ENCODE measurements at regions not wholly inside any gene's neighbourhood (a gene's known extent, or its start where the extent isn't known, plus 50 kb on each side); places are given as distances from the start of the nearest gene placed in this dataset.

DNA sequence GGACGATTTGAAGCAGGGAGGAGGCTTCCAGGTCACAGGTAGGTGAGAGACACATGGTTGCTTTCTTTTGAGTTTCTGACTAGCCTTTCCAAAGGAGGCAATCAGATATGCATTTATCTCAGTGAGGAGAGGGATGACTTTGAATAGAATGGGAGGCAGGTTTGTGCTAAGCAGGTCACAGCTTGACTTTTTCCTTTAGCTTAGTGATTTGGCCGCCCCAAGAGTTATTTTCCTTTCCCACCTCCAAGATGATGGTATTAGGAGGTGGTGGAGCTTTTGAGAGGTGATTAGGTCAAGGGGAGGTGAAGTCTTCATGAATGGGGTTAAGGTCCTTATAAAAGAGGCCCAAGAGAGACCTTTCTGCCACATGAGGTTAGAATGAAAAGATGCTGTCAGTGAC, 443.7 kb downstream of the TYW1 start:
- no peaks in the 10 kb centered on the region for H3K4me1 ChIP-seq (ENCODE audit: insufficient read depth, low read length)
- no peaks in the 10 kb centered on the region for H3K79me2 ChIP-seq (ENCODE audit: insufficient read depth, low read length)
- no peaks in the 10 kb centered on the region for H3K27me3 ChIP-seq (ENCODE audit: insufficient read depth, low read length, poor library complexity)
- DNase-seq (no peak), ATAC-seq (ENCODE audit: insufficient read depth, low read depth) (no peak)
- TF ChIP-seq EZH2 (IDR thresholded peaks at IDR 0.05; ENCODE audit: borderline replicate concordance, low read depth, low read length, severe bottlenecking) = no peak
- TF ChIP-seq, protein P1, sequence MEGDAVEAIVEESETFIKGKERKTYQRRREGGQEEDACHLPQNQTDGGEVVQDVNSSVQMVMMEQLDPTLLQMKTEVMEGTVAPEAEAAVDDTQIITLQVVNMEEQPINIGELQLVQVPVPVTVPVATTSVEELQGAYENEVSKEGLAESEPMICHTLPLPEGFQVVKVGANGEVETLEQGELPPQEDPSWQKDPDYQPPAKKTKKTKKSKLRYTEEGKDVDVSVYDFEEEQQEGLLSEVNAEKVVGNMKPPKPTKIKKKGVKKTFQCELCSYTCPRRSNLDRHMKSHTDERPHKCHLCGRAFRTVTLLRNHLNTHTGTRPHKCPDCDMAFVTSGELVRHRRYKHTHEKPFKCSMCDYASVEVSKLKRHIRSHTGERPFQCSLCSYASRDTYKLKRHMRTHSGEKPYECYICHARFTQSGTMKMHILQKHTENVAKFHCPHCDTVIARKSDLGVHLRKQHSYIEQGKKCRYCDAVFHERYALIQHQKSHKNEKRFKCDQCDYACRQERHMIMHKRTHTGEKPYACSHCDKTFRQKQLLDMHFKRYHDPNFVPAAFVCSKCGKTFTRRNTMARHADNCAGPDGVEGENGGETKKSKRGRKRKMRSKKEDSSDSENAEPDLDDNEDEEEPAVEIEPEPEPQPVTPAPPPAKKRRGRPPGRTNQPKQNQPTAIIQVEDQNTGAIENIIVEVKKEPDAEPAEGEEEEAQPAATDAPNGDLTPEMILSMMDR (IDR thresholded peaks at IDR 0.05; ENCODE audit: borderline replicate concordance, extremely low read depth, low read length, poor library complexity, severe bottlenecking) = no peak
- H3K9me3 ChIP-seq (ENCODE audit: insufficient read depth, low read length, severe bottlenecking) = no peaks in the 10 kb centered on the region
- H3K4me2 ChIP-seq (ENCODE audit: insufficient read depth, low read length) = no peak overlapping the region
- no peak overlapping the region for H2AFZ ChIP-seq (ENCODE audit: low read depth, low read length)
- no peaks in the 10 kb centered on the region for H3K36me3 ChIP-seq (ENCODE audit: insufficient read depth, low read length)
- no peak overlapping the region for H3K9ac ChIP-seq (ENCODE audit: low read depth, low read length)
- H3K4me3 ChIP-seq (ENCODE audit: low read depth in 1 of 2, low read length in 2 of 2) = no peak overlapping the region
- H4K20me1 ChIP-seq (ENCODE audit: insufficient read depth, low read length) = no peaks in the 10 kb centered on the region
- no peak overlapping the region for H3K27ac ChIP-seq (ENCODE audit: low read length)

DNA sequence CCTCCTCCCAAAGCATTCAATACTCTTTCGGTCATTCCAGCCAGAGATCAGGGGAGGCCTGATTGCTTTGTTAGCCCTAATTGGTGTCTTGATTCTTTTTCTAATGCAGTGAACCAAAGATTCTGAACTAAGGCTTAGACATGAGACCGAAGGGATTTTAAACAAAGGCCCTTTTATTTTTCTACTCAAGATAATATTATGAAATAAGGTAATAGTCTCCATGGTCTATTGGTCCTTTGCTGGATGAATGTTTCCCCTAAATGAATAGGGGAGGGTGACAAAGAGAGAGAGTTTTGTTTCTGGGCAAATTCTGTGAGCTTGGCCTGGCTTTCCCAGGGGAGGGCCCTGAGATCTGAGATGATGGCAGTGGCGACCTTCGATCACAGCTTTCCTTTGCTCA, 449.1 kb downstream of the TYW1 start:
- no peaks in the 10 kb centered on the region for H3K9me3 ChIP-seq (ENCODE audit: insufficient read depth, low read length, severe bottlenecking)
- H3K79me2 ChIP-seq (ENCODE audit: insufficient read depth, low read length) = no peaks in the 10 kb centered on the region
- no peak for ATAC-seq (ENCODE audit: insufficient read depth, low read depth)
- TF ChIP-seq EZH2 (IDR thresholded peaks at IDR 0.05; ENCODE audit: borderline replicate concordance, low read depth, low read length, severe bottlenecking) = no peak
- TF ChIP-seq, protein P1 (IDR thresholded peaks at IDR 0.05; ENCODE audit: borderline replicate concordance, extremely low read depth, low read length, poor library complexity, severe bottlenecking) = no peak
- no peak overlapping the region for H3K9ac ChIP-seq (ENCODE audit: low read depth, low read length)
- no peak overlapping the region for H2AFZ ChIP-seq (ENCODE audit: low read depth, low read length)
- no peaks in the 10 kb centered on the region for H3K27me3 ChIP-seq (ENCODE audit: insufficient read depth, low read length, poor library complexity)
- no peak overlapping the region for H3K4me2 ChIP-seq (ENCODE audit: insufficient read depth, low read length)
- H4K20me1 ChIP-seq (ENCODE audit: insufficient read depth, low read length) = no peaks in the 10 kb centered on the region
- H3K36me3 ChIP-seq (ENCODE audit: insufficient read depth, low read length) = no peaks in the 10 kb centered on the region
- no peak overlapping the region for H3K27ac ChIP-seq (ENCODE audit: low read length)
- no peaks in the 10 kb centered on the region for H3K4me1 ChIP-seq (ENCODE audit: insufficient read depth, low read length)
- DNase-seq = no peak
- no peak overlapping the region for H3K4me3 ChIP-seq (ENCODE audit: low read depth in 1 of 2, low read length in 2 of 2)

DNA sequence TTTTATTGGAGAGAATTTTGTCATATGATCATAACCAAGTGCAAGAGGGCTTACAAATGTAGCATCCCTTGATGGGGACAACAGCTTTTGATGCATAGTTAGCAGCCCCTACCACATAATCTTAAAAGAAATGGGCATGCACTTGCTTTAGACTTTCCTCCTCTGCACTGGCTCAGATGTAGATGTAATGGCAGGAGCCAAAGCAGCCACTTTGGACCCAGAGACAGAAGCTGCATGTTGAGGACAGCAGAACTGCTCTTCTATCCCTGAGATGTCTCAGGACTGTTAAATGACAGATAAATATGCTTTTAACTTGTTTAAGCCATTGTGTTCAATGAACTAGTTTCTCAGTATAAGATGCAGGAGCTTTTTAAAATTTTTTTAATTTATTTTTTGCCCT, 450.7 kb downstream of the TYW1 start:
- ATAC-seq (ENCODE audit: insufficient read depth, low read depth) = no peak
- Histone ChIP-seq H2AFZ (ENCODE audit: low read depth, low read length) (no peak overlapping the region), H3K4me3 (ENCODE audit: low read depth in 1 of 2, low read length in 2 of 2) (no peak overlapping the region), H3K9me3 (ENCODE audit: insufficient read depth, low read length, severe bottlenecking) (no peaks in the 10 kb centered on the region), H3K79me2 (ENCODE audit: insufficient read depth, low read length) (no peaks in the 10 kb centered on the region), H3K36me3 (ENCODE audit: insufficient read depth, low read length) (no peaks in the 10 kb centered on the region), H3K9ac (ENCODE audit: low read depth, low read length) (no peak overlapping the region), H3K4me1 (ENCODE audit: insufficient read depth, low read length) (no peaks in the 10 kb centered on the region), H3K4me2 (ENCODE audit: insufficient read depth, low read length) (no peak overlapping the region), H3K27me3 (ENCODE audit: insufficient read depth, low read length, poor library complexity) (no peaks in the 10 kb centered on the region), H4K20me1 (ENCODE audit: insufficient read depth, low read length) (no peaks in the 10 kb centered on the region), H3K27ac (ENCODE audit: low read length) (no peak overlapping the region)
- TF ChIP-seq, protein P1 (IDR thresholded peaks at IDR 0.05; ENCODE audit: borderline replicate concordance, extremely low read depth, low read length, poor library complexity, severe bottlenecking) = no peak
- no peak for TF ChIP-seq EZH2 (IDR thresholded peaks at IDR 0.05; ENCODE audit: borderline replicate concordance, low read depth, low read length, severe bottlenecking)
- no peak for DNase-seq

DNA sequence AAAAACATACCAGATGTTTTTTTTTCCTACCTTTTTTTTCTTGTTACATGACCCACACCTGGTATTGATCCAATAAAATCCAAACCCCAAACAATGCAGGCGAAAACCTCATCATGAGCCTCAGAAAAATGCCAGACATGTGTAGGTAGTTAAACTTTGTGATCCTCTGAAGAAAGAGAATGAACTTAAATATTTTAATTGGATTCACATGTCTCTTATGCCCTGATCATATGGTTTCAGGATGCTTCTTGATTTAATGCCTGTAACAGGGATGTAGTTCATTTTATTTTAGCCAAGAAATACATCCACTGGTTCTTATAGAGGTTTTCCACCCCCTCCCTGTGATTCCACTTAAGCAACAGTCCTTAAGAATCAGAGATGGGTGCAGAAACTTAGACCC, 451.6 kb downstream of the TYW1 start:
- H3K36me3 ChIP-seq (ENCODE audit: insufficient read depth, low read length) = no peaks in the 10 kb centered on the region
- no peaks in the 10 kb centered on the region for H3K27me3 ChIP-seq (ENCODE audit: insufficient read depth, low read length, poor library complexity)
- no peaks in the 10 kb centered on the region for H4K20me1 ChIP-seq (ENCODE audit: insufficient read depth, low read length)
- ATAC-seq (ENCODE audit: insufficient read depth, low read depth) (no peak), DNase-seq (no peak)
- no peaks in the 10 kb centered on the region for H3K79me2 ChIP-seq (ENCODE audit: insufficient read depth, low read length)
- H3K4me1 ChIP-seq (ENCODE audit: insufficient read depth, low read length) = no peaks in the 10 kb centered on the region
- H3K9me3 ChIP-seq (ENCODE audit: insufficient read depth, low read length, severe bottlenecking) = no peaks in the 10 kb centered on the region
- H3K4me2 ChIP-seq (ENCODE audit: insufficient read depth, low read length) = no peak overlapping the region
- H3K4me3 ChIP-seq (ENCODE audit: low read depth in 1 of 2, low read length in 2 of 2) = no peak overlapping the region
- no peak overlapping the region for H3K27ac ChIP-seq (ENCODE audit: low read length)
- H2AFZ ChIP-seq (ENCODE audit: low read depth, low read length) = no peak overlapping the region
- TF ChIP-seq EZH2 (IDR thresholded peaks at IDR 0.05; ENCODE audit: borderline replicate concordance, low read depth, low read length, severe bottlenecking) = no peak
- TF ChIP-seq, protein P1 (IDR thresholded peaks at IDR 0.05; ENCODE audit: borderline replicate concordance, extremely low read depth, low read length, poor library complexity, severe bottlenecking) = no peak
- no peak overlapping the region for H3K9ac ChIP-seq (ENCODE audit: low read depth, low read length)

Measured in DND-41 (cell line).